ENCODE measurements at regions not wholly inside any gene's neighbourhood (a gene's known extent, or its start where the extent isn't known, plus 50 kb on each side); places are given as distances from the start of the nearest gene placed in this dataset.

DNA sequence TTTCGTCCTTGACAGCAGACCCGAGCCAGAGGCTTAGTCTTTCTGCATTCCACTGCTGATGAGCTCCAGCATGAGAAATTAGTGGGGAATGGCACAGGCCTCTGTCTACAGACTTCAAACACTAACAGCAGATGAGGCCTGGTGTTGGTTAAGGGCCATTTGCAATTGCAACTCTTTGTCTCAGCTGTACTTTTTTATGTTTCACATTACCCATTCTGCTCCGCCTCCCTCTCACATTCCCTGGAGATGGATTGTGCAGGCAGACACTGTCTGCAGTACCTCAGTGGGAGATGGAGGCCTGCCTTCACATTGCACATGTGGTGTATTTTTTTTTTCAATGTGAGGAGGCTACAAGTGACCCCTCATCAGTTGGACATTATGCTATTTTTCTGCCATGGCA lies 370.2 kb downstream of the DUSP10 start:
- no peak for DNase-seq (ENCODE audit: low read depth)

DNA sequence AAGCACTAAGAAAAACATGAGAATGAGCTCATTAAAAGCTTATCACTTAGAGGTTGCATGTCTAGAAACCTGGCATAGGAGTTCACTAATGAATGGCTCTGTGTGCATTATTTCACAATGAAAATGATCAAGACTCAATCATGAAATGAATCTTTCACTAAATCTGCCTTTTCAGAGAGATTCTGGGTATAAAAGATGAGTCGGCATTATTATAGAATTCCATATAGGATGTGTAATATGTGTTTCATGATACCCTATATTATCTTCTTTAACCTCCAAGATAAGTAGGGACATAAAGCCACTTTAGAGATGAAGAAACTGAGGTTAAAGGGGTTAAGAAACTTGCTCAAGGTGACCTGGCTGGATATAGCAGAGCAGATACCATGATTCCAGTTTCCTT lies 368.1 kb downstream of the DUSP10 start:
- no peak for DNase-seq (ENCODE audit: low read depth)

DNA sequence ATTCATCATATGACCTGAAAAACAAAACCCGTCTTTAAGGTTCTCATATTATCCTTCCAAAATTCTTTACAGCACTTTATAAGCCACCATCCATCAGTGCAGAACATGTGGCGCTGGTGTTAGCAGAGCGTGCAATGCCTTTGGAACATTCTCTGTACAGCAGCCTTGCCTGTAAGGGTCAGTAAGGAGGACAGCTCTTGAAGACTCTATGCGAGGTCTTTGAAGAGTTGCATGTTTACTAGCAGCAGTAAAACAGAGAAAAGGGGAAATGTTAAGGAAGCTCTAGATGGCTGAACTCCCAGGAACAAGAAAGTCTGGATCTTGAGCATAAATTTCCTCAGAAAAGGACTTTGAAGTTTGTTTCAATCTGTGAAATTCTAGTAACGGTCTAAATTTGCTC lies 365.6 kb downstream of the DUSP10 start:
- no peak for DNase-seq (ENCODE audit: low read depth)

DNA sequence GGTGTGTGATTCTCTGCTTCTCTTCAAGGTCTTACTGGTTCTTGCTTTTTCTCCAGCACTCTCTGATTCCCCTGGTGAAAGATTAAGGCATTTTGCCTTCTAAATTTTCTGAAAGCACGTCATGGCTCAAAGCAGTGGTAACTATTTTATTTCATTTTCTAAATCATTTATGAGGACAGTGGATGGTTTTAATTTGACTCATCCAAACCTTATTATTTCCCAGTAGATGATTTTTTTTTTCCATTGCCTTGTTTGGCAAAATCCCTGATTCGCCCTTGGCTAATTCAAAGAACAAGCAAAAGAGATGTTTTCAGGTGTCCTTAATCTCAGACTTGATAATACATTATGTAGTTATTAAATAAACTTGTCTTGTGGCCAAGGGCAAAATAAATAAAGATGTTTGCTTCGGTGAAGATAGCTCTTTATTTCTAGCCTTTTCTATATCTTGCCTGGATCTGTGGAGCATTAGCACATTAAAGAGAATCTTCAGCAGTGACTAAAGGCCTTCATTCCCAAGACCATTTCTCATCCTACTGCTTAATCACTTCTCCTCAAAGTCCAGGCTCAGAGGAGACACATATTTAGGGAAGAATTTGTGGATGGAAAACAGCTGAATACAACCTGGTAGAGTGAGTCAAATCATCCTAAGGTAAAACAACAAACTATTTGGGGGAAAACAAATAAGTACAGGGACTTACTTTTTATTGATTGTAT lies 359.8 kb downstream of the DUSP10 start:
- no peak for DNase-seq (ENCODE audit: low read depth)

DNA sequence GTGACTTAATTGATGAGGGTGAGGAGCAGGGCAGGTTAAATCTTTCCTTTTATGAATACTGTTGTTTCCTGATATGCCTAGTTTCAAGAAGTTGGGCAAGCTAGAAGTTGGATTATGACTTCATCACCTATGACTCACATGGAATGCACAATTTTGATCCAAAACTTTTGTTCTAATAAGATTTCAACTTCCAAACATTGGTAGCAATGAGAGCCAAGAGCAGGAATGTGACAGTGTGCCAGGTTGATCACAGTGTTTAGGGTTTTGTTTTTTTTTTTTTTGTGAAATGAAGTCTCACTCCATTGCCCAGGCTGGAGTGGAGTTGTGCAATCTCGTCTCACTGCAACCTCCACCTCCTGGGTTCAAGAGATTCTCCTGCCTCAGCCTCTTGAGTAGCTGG lies 349.4 kb downstream of the DUSP10 start:
- no peak for DNase-seq (ENCODE audit: low read depth)

DNA sequence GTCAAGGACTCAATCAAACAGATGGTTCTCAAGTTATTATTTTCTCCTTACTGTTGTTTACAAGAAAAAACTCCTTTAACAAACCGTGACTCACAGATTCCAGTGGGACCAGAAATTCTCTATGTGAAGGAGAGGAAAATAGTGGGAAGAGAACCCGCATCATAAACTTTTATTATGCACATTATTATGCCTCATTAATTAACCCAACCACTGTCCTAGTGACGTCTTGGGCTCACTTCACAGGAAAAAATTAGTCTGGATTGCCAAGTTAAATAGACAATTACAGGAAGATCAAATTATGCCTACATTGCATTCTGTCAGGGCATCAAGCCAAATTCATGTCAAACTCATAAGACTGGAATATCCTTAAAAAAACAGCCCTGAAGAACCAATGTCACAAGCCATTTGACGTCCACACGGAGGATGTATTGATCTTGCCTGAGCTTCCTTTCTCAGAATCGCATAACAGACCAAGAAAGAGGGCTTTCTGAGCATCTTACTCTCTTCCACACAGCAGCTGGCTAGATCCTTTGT lies 347.8 kb downstream of the DUSP10 start:
- DNase-seq (ENCODE audit: low read depth), result no peak

DNA sequence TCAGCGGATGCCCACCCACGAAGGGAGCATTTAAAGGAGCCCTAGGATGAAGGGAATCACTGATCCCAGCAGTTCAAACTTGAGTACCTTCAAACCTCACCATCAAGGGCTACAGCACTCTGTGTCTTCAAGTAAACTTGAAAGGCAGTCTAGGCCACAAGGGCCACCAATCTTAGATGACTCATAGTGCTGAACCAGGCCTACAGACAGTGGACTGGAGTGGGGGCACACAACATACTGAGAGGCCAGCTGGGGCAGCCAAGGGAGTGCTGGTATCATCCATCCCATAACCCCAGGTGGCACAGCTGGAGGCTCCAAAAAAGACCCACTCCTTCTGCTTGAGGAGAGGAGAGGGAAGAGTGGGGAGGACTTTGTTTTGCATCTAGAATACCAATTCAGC lies 345.4 kb downstream of the DUSP10 start:
- no peak for DNase-seq (ENCODE audit: low read depth)

DNA sequence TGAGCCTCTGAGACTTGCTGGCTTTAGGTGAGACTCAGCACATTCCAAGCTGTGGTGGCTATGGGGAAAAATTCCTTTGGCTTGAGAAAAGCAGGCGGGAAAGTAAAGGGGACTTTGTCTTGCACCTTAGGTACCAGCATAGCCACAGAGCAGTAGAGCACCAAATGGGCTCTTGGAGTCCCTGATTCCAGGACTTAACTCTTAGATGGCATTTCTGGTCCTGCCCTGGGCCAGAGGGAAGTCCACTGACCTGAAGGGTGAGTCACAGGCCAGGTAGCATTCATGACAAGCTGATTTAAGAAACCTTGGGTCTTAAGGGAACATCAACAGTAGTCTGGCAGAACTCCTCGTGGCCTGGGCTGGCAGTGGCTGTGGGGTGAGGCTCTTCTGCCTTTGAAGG lies 344.7 kb downstream of the DUSP10 start:
- no peak for DNase-seq (ENCODE audit: low read depth)

DNA sequence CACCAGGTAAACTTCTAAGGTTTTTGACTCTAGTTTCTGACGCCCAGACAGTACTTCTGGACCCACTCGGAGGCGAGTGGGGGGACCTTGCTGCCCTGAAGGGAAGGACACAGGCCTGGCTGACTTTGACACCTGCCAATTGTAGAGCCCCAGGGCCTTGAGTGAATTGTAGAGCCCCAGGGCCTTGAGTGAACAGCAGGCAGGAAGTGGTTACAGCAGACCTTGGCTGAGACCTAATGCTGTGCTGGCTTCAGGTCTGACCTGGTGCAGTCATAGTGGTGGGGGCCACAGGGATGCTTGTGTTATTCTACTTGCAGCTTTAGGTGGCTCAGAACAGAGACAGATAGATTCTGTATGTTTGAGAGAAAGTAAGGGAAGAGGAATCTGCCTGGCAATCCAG lies 344.3 kb downstream of the DUSP10 start:
- DNase-seq (ENCODE audit: low read depth), result no peak

DNA sequence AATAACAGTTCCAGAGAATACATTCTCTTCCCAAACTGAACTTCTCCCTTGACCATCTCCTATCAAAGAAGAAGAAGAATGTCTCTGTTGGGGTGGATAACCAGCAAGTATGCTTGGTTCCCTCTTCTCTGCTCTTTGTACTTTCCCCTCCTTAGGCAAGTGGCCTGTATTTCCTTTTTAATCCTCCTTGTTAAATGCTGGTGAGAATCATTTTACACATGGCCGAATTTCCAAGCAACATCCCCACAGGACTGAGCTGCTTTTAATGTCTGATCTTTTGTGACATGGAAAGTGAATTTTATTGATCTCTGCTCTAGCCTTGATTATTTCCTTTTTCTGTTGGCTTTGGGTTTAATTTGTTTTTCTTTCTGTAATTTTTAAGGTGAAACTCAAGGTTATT lies 336.7 kb downstream of the DUSP10 start:
- no peak for DNase-seq (ENCODE audit: low read depth)

DNA sequence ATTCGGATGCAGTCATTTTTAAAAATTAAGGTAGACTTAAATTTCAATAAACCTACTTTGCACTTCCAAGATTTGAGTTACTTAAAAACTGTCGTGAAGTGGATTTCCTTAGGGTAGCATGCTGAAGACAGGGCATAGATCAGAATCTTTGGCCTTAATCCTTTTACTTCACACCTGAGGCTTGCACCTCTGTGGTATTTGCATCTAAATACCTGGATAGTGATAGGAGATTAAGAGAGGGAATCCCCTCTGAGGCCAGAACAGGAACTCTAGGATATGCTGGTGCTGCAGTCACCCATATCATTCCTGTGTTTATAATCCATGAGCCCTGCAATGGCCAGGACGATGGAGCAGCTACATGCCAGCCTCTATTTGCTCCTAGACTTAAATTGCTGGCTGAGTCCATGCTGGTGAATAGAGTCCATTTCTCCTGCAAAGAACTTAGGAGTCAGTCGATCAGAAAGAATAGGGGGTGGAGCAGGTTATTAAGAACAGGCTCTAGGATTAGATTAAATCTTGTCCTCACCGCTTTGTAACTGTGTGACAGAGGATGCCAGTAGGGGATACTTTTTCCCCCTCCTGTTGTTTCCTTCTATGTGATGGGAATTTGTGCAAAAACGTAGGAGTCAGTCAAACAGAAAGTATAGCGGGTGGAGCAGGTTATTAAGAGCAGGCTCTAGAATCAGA lies 333.6 kb downstream of the DUSP10 start:
- no peak for DNase-seq (ENCODE audit: low read depth)

DNA sequence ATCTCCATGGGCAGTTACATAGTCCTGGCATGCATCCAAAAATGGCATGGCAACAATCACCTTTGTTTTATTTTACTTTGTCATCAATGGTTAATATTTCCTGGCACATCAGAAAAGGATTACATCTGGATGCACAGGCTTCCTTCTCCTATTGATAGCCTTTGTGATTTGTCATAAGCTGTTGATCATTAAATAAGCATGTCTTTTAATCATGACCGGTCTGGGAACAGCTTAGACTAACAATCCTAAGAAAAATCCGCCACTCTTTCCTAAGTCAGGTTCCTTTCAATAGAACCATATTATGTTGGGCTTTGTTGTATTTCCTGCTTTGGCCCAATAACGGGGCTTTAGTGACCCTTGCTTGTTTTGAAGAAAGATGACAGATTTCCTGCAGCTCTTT lies 330.6 kb downstream of the DUSP10 start:
- DNase-seq (ENCODE audit: low read depth), result no peak

DNA sequence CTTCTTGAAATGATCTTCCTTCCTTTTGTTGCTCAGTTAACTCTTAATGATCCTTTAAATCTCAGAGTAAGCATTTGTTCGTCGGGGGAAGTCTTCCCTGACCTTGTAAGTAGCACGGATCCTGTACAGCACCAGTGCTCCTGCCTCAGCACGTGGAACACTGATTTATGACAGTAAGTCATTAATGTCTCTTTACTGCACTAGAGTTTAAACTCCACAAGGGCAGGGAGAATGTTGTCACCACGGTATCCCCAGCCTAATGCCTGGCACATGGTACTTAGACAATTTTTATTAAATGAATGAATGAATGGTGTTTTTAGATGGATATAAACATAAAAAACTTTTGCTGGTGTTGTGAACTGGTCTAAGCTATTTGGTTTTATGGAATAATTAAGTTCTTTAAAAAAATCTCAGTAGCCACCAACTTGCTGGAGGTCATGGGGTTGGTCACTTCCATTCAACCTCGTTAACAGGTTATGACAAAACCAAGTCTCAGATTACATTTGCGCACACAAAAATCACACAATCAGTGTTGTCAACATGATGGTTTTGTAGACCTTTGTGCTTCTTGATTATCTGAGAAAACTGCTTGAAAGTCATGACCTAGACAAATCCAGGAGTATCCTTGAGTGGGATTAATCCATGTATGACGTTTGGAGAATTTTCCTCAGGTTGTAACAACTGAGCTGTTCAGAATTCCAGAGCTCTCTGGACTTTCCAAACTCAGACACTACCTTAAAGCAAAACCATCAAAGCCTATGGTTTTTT lies 326.9 kb downstream of the DUSP10 start:
- DNase-seq (ENCODE audit: low read depth), result no peak

DNA sequence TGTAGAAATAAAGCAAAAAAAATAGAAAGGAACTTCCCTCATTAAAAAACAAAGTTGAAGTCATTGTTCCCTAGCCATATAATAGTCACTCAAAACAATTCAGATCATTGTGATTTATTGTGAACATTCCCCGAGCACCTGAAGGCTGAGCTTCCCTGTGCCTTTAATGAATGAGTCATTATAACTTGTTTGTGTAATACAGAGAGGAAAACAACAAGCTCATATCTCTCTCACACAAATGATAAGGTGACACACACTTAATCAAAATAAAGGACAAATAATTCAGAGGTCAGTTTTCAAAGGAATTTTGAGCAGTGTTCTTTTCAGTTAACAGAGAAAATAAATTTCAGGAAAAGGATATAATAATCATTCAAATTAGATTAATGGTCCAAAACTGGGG lies 326.2 kb downstream of the DUSP10 start:
- DNase-seq (ENCODE audit: low read depth), result no peak

DNA sequence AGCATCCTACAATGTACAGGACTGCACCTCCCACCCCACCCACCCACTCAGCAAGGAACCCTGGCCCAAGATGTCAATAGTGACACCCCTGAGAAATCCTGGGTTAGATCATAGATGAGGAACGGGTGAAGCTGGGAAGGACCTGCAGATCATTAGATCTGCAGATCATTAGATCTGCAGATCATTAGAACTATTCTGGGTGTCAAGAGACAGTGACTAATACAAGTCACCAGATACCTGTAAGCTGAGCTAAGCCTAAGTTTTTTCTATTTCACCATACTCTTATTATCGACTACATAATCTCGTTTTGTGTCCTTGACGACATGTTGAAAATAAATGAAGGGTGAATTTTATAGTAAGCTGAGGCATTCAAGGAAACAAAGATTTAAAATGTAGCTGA lies 325.7 kb downstream of the DUSP10 start:
- no peak for DNase-seq (ENCODE audit: low read depth)

DNA sequence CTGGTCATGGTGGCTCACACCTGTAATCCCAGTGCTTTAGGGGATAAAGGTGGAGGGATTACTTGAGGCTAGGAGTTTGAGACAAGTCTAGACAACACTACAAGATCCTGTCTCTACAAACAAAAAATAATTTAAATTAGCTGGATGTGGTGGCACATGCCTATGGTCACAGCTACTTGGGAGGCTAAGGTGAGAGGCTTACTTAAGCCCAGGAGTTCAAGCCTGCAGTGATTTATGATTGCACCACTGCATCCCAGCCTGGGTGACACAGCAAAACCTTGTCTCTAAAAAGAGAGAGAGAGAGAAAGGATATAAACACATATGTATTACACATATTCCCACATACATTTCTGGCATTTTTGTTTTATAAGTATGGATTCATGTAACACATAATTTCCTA lies 325.2 kb downstream of the DUSP10 start:
- DNase-seq (ENCODE audit: low read depth), result no peak

DNA sequence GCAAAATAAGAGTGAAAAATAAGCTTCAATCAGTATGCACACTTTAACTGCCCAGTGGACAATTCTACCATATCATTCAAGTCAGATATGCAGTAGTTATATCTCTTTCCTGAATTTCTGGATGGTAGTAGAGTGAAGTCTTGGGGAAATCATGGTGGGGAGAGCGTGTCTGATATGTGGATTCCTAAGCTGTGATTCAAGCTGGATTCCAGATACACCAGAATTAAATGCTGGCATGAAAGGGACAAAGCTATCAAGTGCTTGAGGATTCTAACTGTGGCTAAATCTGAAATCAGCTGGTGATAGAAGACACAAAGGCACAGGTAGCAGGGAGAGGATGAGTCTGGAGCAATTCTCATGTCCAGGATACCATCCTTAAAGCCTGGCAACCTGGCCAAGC lies 323.5 kb downstream of the DUSP10 start:
- no peak for DNase-seq (ENCODE audit: low read depth)

DNA sequence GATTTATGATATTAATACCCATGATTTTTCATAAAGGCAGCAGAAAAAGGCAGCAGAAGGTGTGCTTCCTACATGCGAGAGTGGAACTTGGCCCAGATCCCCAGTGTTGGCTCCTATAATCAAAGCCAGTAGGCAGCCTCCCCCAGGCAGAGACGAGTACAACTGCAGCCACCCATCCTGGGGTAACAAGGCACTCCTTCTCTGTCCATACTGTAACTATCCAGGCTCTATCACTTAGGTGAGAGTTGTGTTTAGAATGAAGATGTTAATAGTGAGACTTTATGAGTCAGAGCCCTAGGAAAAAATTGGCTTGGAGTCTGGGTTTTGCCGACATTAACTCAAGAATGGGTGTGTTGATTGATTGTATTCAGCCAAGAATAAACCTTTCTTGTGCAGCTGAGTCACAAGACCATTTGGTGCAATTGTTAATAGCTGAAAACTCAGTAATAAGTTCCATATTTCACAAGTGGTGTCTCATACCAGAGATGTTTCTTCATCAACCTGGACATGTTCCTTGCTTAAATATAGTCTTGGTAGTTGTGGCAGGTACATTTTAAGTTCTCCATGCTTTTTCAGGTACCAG lies 322.3 kb downstream of the DUSP10 start:
- DNase-seq (ENCODE audit: low read depth), result no peak

DNA sequence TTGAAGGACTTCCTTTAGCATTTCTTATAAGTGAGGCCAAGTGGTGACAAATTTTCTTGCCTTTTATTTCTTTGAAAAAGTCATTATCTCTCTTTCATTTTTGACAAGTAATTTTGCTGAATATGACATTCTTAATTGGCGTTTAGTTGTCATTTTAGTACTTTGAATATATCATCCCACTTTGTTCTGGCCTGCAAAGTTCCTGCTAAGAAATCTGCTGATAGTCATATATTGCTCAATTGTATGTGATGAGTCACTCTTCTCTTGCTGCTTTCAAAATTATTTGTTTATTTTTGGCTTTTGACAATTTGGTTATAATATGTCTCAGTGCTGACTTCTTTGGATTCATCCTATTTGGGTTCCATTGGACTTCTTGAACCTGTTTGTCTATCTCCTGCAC lies 312.6 kb downstream of the DUSP10 start:
- no peak for DNase-seq (ENCODE audit: low read depth)

DNA sequence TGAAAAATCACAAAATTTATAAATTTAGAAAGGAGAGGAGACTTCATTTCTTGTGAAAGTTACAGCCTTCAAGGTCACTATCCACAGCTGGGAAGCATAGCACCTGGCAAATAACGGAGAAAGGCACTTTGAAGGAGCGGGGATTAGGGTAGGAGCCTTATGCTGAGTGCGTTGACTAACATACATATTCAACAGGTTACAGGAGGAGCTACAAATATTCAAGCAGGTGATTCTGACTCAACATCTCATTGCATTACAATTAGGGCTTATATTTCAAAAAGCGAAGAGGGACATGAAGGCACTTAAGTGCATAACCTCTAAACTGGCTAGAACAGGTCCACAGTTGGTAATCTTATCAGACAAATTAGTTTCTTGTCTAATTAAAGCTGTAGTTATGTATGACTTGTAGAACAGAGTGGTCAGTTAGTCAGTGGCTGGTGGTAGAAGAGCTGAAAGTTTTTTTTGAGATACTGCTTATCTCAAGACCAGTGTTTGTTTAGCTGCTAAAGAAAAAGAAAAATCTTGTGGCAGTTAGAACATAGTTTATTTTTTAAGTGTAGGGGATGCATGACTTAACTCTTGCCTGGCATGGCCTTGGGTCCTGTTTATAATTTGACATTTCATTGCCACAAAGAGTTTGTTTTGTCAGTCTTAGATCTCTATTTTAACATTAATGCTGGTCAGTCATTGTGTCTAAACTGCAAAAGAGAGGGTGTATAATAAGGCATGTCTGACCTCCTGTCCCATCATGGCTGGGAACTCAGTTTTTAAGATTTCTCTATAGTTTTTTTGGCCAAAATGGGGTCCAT lies 311.5 kb downstream of the DUSP10 start:
- DNase-seq (ENCODE audit: low read depth), result no peak

DNA sequence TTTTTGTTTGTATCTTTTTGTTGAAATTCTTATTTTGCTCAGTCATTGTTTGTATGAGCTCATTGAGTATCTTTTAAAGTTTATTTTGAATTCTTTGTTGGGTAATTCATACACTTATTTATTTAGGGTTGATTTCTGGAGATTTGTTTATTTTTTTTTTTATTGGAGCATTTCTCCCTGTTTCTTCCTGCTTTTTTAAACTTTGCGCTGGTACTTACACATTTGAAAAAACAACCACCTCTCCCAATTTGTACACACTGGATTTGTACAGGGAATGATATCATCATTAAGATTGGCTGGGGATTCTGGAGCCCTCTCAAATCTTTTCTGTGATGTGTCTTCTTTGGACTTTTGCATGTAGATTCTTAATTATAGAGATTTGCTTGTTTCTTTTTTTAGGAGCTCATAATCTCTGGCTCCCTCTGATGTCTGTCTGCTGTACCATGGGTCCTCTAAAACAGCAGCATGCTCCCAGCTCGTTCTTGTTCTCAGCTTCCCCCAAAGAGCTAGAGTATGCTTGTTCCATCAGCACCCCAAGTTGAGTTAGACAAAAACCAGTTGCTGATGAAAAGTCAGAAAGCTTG lies 310.7 kb downstream of the DUSP10 start:
- DNase-seq (ENCODE audit: low read depth), result no peak
